ENCODE measurements at regions not wholly inside any gene's neighbourhood (a gene's known extent, or its start where the extent isn't known, plus 50 kb on each side); places are given as distances from the start of the nearest gene placed in this dataset.

- FAIRE-seq (no peak), ATAC-seq (no peak), DNase-seq (ENCODE audit: extremely low read depth in 1 of 4, low spot score in 3 of 4) (no peak)
- ChIA-PET POLR2A (no interaction called here), CTCF (ENCODE audit: low intra/inter-chr PET ratio) (no interaction called here)
- no peaks in the 10 kb centered on the region for H4K20me1 ChIP-seq (replicated peaks; ENCODE audit: control insufficient read depth, insufficient read depth, low read length)
- H3K36me3 ChIP-seq (ENCODE audit: control insufficient read depth, insufficient read depth, low read length), result no peaks in the 10 kb centered on the region
- H2AFZ ChIP-seq (ENCODE audit: low read depth, low read length), result no peak overlapping the region
- no peaks in the 10 kb centered on the region for H3K4me1 ChIP-seq (replicated peaks in 1 of 2; ENCODE audit: control insufficient read depth in 2 of 2, insufficient read depth in 2 of 2, low read length in 2 of 2)
- no peaks in the 10 kb centered on the region for H3K27me3 ChIP-seq (ENCODE audit: control insufficient read depth in 2 of 2, insufficient read depth in 2 of 2, low read length in 2 of 2)
- no peaks in the 10 kb centered on the region for H3K9me1 ChIP-seq (ENCODE audit: control insufficient read depth, insufficient read depth, low read length)
- no peak overlapping the region for H3K9ac ChIP-seq (ENCODE audit: insufficient read depth in 1 of 2, low read depth in 2 of 2, low read length in 2 of 2)
- in situ Hi-C loops (cut with MboI) (no loop called here), intact Hi-C loops (cut with micrococcal nuclease) (no loop called here)
- H3K27ac ChIP-seq (ENCODE audit: extremely low read depth, low read depth, low read length), result no peak overlapping the region
- no peaks in the 10 kb centered on the region for H3K79me2 ChIP-seq (ENCODE audit: control insufficient read depth, insufficient read depth, low read length)
- H3K9me3 ChIP-seq (replicated peaks; ENCODE audit: control insufficient read depth, insufficient read depth, low read depth, low read length), result no peaks in the 10 kb centered on the region
- 5% methylated on average over 5 of the region's 5 CpGs for WGBS (ENCODE audit: insufficient coverage, low coverage, missing lambda C conversion rate)
- BruUV-seq (replicated peaks), result no TSS peak
- TF ChIP-seq RAD21 (CRISPR knock-in tag; conservative IDR thresholded peaks at IDR 0.05 in 1 of 2, IDR thresholded peaks at IDR 0.05 in 1 of 2), result no peak
- TF ChIP-seq ZNF75A (CRISPR knock-in tag; IDR thresholded peaks at IDR 0.05), result no peak
- no peak for TF ChIP-seq GTF2F1 (IDR thresholded peaks at IDR 0.05; ENCODE audit: low read depth, low read length)
- TF ChIP-seq ZNF717 (CRISPR knock-in tag; IDR thresholded peaks at IDR 0.05), result no peak
- TF ChIP-seq SIN3A (IDR thresholded peaks at IDR 0.05; ENCODE audit: borderline replicate concordance in 2 of 2, control insufficient read depth in 1 of 2, low read depth in 2 of 2, low read length in 2 of 2), result no peak
- TF ChIP-seq PML (IDR thresholded peaks at IDR 0.05; ENCODE audit: low read length), result no peak
- TF ChIP-seq, protein P1, sequence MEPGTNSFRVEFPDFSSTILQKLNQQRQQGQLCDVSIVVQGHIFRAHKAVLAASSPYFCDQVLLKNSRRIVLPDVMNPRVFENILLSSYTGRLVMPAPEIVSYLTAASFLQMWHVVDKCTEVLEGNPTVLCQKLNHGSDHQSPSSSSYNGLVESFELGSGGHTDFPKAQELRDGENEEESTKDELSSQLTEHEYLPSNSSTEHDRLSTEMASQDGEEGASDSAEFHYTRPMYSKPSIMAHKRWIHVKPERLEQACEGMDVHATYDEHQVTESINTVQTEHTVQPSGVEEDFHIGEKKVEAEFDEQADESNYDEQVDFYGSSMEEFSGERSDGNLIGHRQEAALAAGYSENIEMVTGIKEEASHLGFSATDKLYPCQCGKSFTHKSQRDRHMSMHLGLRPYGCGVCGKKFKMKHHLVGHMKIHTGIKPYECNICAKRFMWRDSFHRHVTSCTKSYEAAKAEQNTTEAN (CRISPR knock-in tag; IDR thresholded peaks at IDR 0.05), result no peak
- no peak for TF ChIP-seq ETS2 (tag; IDR thresholded peaks at IDR 0.05; ENCODE audit: borderline replicate concordance, poor library complexity, severe bottlenecking)
- TF ChIP-seq POLR2AphosphoS5 (IDR thresholded peaks at IDR 0.05; ENCODE audit: control insufficient read depth, insufficient read depth, low read depth, low read length), result no peak
- TF ChIP-seq RBM25 (IDR thresholded peaks at IDR 0.05; ENCODE audit: low read depth, low read length, severe bottlenecking), result no peak
- H3K4me2 ChIP-seq (ENCODE audit: insufficient read depth, low read length), result no peak overlapping the region
- no peak overlapping the region for H3K4me3 ChIP-seq
Observed at GRCh38 chr3:70386043-70386442, 73.6 kb upstream of the MDFIC2 start.
